HEK293T (cell line): ENCODE measurements at regions not wholly inside any gene's neighbourhood (a gene's known extent, or its start where the extent isn't known, plus 50 kb on each side); places are given as distances from the start of the nearest gene placed in this dataset.

Source experiments
- BHLHE40 ChIP-seq: fragments of 450-650 bp; IDR thresholded peaks from 2 replicates; pipeline ENCODE4 v1.6.1; 2016; ENCODE audit warnings: mild to moderate bottlenecking, moderate library complexity, borderline replicate concordance
- CTBP1 ChIP-seq: fragments of 450-650 bp; IDR thresholded peaks from 2 replicates; pipeline ENCODE4 v1.6.1; 2016; ENCODE audit warnings: borderline replicate concordance
- ELF4 ChIP-seq: fragments of 450-650 bp; IDR thresholded peaks from 2 replicates; pipeline ENCODE4 v1.6.1; 2017; ENCODE audit warnings: antibody characterized with exemption
- FOXA1 ChIP-seq: fragments of 450-650 bp; IDR thresholded peaks from 2 replicates; pipeline ENCODE4 v1.6.1; 2016; ENCODE audit warnings: mild to moderate bottlenecking
- FOXK2 ChIP-seq: fragments of 450-650 bp; IDR thresholded peaks from 2 replicates; pipeline ENCODE4 v1.6.1; 2016; ENCODE audit warnings: mild to moderate bottlenecking
- FOXM1 ChIP-seq: fragments of 450-650 bp; IDR thresholded peaks from 2 replicates; pipeline ENCODE4 v1.6.1; 2017; ENCODE audit warnings: mild to moderate bottlenecking, borderline replicate concordance
- LEF1 ChIP-seq: fragments of 450-650 bp; IDR thresholded peaks from 2 replicates; pipeline ENCODE4 v1.6.1; 2017; ENCODE audit warnings: mild to moderate bottlenecking, borderline replicate concordance
- SUZ12 ChIP-seq: fragments of 450-650 bp; IDR thresholded peaks from 2 replicates; pipeline ENCODE4 v1.6.1; 2016; ENCODE audit warnings: mild to moderate bottlenecking
- TF ChIP-seq, protein P1 (sequence below): fragments of 450-650 bp; IDR thresholded peaks from 2 replicates; pipeline ENCODE4 v1.6.1; 2016

DNA sequence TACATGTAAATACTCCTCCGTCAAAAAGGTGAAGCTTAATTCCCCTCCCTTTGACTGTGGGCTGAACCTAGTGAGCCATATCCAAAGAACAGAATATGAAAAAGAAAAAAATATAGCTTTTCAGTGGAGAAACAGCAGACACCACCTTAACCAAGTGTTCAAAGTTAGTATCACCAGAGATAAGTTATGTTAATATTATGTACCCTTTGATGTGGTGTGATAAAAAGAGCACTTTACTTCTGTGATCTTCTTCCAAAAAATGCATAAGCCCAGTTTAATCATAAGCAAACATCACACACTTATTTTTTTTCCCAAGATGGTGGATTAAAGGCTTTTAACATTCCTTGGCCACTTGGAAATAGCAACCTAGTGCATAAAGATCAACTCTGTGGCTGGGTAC lies 79.4 kb downstream of the SEC16B start:
- TF ChIP-seq SUZ12 (no peak), FOXK2 (no peak), BHLHE40 (no peak), LEF1 (no peak), ELF4 (no peak), FOXM1 (no peak), CTBP1 (no peak), FOXA1 (no peak)
- TF ChIP-seq, protein P1, sequence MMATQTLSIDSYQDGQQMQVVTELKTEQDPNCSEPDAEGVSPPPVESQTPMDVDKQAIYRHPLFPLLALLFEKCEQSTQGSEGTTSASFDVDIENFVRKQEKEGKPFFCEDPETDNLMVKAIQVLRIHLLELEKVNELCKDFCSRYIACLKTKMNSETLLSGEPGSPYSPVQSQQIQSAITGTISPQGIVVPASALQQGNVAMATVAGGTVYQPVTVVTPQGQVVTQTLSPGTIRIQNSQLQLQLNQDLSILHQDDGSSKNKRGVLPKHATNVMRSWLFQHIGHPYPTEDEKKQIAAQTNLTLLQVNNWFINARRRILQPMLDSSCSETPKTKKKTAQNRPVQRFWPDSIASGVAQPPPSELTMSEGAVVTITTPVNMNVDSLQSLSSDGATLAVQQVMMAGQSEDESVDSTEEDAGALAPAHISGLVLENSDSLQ, result no peak
